HG03175 (cell line): ENCODE measurements at regions not wholly inside any gene's neighbourhood (a gene's known extent, or its start where the extent isn't known, plus 50 kb on each side); places are given as distances from the start of the nearest gene placed in this dataset.
"Not testable (repeated sequence)": the region's sequence is repeated elsewhere in the genome, so short reads cannot be mapped to it uniquely, and the experiment has no call there.

ENCODE experiments used
- ATAC-seq: cut with Tn5 transposase; IDR thresholded peaks from one replicate; pipeline ENCODE4 v1.9.1; 2021; ENCODE audit warnings: mild to moderate bottlenecking, moderate library complexity; ENCODE audit not compliant: unreplicated experiment

DNA sequence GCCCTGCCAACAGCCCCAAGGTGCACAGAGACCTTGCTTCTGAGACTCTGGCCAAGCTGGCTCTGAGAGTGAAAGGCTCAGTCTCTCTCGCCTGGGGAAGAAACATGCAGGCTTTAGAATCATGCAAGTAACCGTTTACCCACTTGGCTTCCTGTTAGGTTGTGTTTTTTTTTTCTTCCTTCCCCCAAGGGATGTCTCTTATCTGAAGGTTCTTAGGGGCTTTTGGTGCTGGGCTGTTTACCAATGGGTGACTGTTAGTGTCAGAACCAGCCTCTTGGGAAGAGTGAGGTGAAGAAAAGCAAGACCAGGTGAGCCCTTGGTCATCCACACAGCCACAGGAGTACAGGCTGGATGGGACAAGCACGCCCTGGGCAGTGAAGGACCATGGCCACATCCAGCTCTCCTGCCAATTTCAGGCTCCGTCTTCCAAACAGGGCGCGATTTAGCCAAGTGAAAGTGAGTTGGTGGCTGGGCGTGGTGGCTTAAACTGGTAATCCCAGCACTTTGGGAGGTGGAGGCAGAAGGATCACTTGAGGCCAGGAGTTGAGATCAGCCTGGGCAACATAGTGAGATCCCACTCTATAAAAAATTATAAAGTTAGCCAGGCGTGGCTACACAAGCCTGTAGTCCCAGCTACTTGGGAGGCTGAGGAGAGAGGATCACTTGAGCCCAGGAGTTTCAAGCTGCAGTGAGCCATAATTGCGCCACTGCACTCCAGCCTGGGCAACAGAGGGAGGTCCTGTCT, 76.3 kb upstream of the CUX1 start:
- peak; percentile 57 for ATAC-seq

DNA sequence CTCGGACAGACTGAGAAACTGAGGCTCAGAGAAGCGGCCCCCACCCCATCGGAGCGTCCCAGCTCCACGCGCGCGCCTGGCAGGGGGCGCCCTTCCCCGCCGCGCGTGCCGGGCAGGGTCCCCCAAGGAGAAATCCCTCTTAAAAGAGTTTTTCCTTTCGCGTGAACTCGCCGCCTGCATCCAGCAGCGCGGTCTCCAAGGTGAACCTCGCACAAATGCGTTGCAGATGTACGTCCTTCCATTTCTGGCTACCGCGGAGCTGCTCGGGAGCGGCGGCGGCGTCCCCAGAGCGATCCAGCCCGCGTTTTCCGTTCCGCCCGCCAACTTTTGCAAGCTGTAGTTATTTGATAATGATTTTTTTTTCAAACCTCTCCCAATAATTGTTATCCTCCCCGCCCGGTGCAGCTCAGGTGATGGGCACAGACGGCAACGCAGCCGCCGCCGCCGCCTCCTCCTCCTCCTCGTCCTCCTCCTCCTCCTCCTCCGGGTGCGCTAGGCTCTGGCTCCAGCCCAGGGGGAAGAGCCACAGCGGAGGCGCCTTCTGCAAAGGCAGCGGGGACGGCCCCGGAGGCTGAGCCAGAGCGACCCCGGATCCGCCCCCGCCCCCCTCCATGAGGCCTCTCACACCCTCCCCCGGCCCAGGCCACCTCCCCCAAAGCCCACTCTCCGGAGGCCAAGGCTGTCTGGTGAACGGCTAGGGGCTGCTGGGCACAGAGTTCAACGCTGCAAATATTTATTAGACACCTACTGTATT, 74.0 kb upstream of the CUX1 start:
- ATAC-seq, result no peak

GRCh38 chr7:101743995-101744360, 73.4 kb upstream of the CUX1 start:
- no peak for ATAC-seq

GRCh38 chr7:101744588-101744987, 72.8 kb upstream of the CUX1 start:
- ATAC-seq, result no peak

GRCh38 chr7:101746314-101746713, 71.1 kb upstream of the CUX1 start:
- no peak for ATAC-seq

DNA sequence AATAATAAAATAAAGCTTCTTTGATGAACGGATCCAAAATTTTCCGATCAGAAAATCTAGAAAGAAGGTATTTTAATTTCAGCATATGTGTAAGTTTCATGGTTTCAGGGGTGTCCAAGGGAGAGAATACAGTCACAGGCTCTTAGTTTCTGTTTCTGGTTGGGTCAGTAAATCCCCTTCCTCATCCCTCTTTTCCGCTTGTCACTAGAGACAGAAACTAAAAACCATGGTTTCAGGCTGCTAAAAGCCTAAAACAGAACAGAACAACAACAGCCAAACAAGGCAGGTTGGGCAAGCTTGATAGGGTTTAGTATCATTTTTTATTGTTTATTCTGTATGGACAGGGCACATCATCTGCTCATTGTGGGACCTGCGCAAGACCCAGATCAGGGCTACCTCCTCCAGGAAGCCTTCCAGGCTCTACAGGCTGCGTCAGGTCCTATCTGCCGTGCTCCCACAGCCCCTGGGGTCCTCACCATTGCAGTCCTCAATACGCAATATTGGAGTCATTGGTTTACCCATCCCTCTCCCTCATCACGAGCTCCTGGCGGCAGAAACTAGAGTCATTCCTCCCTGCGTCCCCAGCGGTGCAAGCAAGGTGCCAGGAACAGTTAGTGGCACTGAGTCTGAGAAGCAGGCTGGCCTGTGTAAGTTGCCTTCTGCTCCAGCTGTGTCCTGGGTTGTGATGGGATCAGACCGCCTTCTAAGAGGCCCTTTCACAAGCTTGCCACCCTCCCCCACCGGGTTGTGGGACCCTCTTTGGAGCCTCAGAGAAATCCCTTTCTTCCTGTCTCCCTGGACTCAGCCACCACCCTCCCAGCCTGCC, 70.2 kb upstream of the CUX1 start:
- ATAC-seq, result no peak

- no peak for ATAC-seq
These were observed 69.5 kb upstream of the CUX1 start for GRCh38 chr7:101747879-101748345.

GRCh38 chr7:101749891-101750290, 67.5 kb upstream of the CUX1 start:
- ATAC-seq, result no peak

DNA sequence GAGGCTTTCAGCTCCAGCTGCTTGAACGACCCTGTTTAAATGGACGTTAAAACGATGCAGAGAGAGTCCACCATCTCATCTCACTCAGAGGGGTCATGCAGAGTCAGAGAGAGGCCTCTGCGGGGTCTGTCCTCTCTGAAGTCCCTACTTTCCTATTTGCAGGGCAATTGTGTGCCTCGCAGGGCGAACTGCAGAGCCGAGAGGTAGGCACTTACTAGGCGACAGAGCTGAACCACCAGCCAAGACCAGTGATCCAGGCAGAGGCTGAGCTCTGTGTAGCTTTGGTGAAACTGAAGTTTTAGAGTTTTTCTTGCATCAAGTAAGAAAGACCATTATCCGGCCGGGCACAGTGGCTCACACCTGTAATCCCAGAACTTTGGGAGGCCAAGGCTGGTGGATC, 64.1 kb upstream of the CUX1 start:
- ATAC-seq, result no peak

- no peak for ATAC-seq
These were observed 62.8 kb upstream of the CUX1 start for GRCh38 chr7:101754424-101755159.

DNA sequence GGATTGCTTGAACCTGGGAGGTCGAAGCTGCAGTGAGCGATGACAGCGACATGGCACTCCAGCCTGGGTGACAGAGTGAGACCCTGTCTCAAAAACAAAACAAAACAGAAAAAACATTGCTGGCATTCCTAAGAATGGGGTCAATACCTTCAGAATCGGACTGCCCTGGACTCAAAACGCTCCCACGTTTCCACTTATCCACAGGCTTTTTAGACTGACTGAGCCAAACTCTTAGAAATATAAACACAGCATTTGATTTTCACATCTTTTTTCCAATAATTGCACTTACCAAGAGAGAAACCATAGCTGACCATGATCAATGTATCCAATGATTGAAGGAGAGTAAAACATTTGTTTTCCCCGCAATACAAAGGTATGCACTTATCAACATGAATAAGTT, 59.5 kb upstream of the CUX1 start:
- ATAC-seq, result no peak

- ATAC-seq, result not testable (repeated sequence)
These were observed 58.9 kb upstream of the CUX1 start for GRCh38 chr7:101758519-101758918.

DNA sequence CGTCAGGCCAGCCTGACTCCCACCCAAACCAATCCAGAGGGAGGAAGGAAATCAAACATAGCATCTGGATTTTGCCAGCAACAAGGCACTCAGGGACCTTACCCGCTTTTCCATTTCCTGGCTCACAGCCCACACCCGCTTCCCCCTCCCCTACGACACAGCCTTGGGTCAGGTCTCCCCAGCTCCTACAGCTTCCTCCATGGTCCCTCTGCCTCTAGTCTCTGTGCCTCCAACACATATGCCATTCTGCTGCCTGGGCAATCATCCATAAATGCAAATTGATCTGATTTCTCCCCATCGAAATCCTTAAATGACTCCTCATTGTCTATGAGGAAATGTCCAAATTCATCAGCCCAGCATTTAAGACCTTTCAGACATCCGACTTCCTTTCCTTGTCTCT, 53.2 kb upstream of the CUX1 start:
- ATAC-seq, result no peak

- no peak for ATAC-seq
These were observed 49.9 kb upstream of the CUX1 start for GRCh38 chr7:101767544-101767943.
